HL-60/S4 treated with retinoic acid at 250 ng/mL for 4 days and 3 days (cell line): ENCODE measurements at regions not wholly inside any gene's neighbourhood (a gene's known extent, or its start where the extent isn't known, plus 50 kb on each side); places are given as distances from the start of the nearest gene placed in this dataset.
"Not testable (repeated sequence)": the region's sequence is repeated elsewhere in the genome, so short reads cannot be mapped to it uniquely, and the experiment has no call there.

Source experiments
- in situ Hi-C: fragments of 300-500 bp; cut with MboI; formaldehyde crosslinking; loops from 2 replicates; pipeline ENCODE4 v1.7.0; 2022; ENCODE audit warnings: low sequenced_read_pairs

GRCh38 chr7:50251765-50252164, 52.8 kb upstream of the IKZF1 start:
- in situ Hi-C loops: no loop called here

- in situ Hi-C loops: no loop called here
Observed at GRCh38 chr7:50246551-50246950, 58.0 kb upstream of the IKZF1 start.

- in situ Hi-C loops: not testable (repeated sequence)
Observed at GRCh38 chr7:50242111-50242510, 62.4 kb upstream of the IKZF1 start.

- in situ Hi-C loops: not testable (repeated sequence)
Observed at GRCh38 chr7:50240699-50241098, 63.8 kb upstream of the IKZF1 start.

GRCh38 chr7:50229964-50230363, 74.6 kb upstream of the IKZF1 start:
- in situ Hi-C loops: no loop called here

GRCh38 chr7:50228148-50228547, 76.4 kb upstream of the IKZF1 start:
- in situ Hi-C loops: no loop called here

GRCh38 chr7:50227726-50228125, 76.8 kb upstream of the IKZF1 start:
- in situ Hi-C loops: no loop called here

- in situ Hi-C loops: no loop called here
Observed at GRCh38 chr7:50226669-50227068, 77.8 kb upstream of the IKZF1 start.

- in situ Hi-C loops: no loop called here
Observed at GRCh38 chr7:50226145-50226544, 78.4 kb upstream of the IKZF1 start.

- in situ Hi-C loops: no loop called here
Observed at GRCh38 chr7:50221433-50221832, 83.1 kb upstream of the IKZF1 start.

- in situ Hi-C loops: no loop called here
Observed at GRCh38 chr7:50221028-50221427, 83.5 kb upstream of the IKZF1 start.

GRCh38 chr7:50220273-50220672, 84.2 kb upstream of the IKZF1 start:
- in situ Hi-C loops: no loop called here

GRCh38 chr7:50217821-50218281, 86.7 kb upstream of the IKZF1 start:
- in situ Hi-C loops: no loop called here

- in situ Hi-C loops: no loop called here
Observed at GRCh38 chr7:50217401-50217800, 87.1 kb upstream of the IKZF1 start.

GRCh38 chr7:50216626-50217025, 87.9 kb upstream of the IKZF1 start:
- in situ Hi-C loops: no loop called here

GRCh38 chr7:50214771-50215170, 89.7 kb upstream of the IKZF1 start:
- in situ Hi-C loops: no loop called here

GRCh38 chr7:50214126-50214670, 90.3 kb upstream of the IKZF1 start:
- in situ Hi-C loops: no loop called here

- in situ Hi-C loops: no loop called here
Observed at GRCh38 chr7:50213622-50214017, 90.9 kb upstream of the IKZF1 start.

GRCh38 chr7:50212666-50213621, 91.6 kb upstream of the IKZF1 start:
- in situ Hi-C loops: no loop called here

- in situ Hi-C loops: no loop called here
Observed at GRCh38 chr7:50212016-50212325, 92.5 kb upstream of the IKZF1 start.

- in situ Hi-C loops: no loop called here
Observed at GRCh38 chr7:50211130-50212015, 93.1 kb upstream of the IKZF1 start.
